Prostate gland (tissue), 2 donors: ENCODE measurements at regions not wholly inside any gene's neighbourhood (a gene's known extent, or its start where the extent isn't known, plus 50 kb on each side); places are given as distances from the start of the nearest gene placed in this dataset.

ENCODE experiments used
- CTCF ChIP-seq, 4 experiments: fragments of 200-600 bp in 2 of 4; fragments of 450-650 bp in 2 of 4; sonication (generic) in 2 of 4; IDR thresholded peaks; 1 replicate in 3 of 4; 2 replicates in 1 of 4; pipeline ENCODE4 v1.5.1; 2016 to 2019; ENCODE audit warnings: antibody characterized with exemption in 4 of 4, mild to moderate bottlenecking in 2 of 4, moderate library complexity in 2 of 4
- POLR2A ChIP-seq: fragments of 450-650 bp; IDR thresholded peaks from one replicate; pipeline ENCODE4 v1.6.1; 2016; ENCODE audit warnings: antibody characterized with exemption, mild to moderate bottlenecking

- TF ChIP-seq POLR2A (no peak), CTCF (IDR thresholded peaks at IDR 0.05) (no peak)
Measured at GRCh38 chr21:27365394-27365793, 398.5 kb upstream of the ADAMTS5 start.
